Ureter (tissue), 1 donor: ENCODE measurements at regions not wholly inside any gene's neighbourhood (a gene's known extent, or its start where the extent isn't known, plus 50 kb on each side); places are given as distances from the start of the nearest gene placed in this dataset.

Experiments used
- DNase-seq: peaks from one replicate; pipeline ENCODE4 v3.0.0-alpha.2; 2020; ENCODE audit warnings: low spot score
- donor health status: DM: yes; HTN: yes; CAD: no.

DNA sequence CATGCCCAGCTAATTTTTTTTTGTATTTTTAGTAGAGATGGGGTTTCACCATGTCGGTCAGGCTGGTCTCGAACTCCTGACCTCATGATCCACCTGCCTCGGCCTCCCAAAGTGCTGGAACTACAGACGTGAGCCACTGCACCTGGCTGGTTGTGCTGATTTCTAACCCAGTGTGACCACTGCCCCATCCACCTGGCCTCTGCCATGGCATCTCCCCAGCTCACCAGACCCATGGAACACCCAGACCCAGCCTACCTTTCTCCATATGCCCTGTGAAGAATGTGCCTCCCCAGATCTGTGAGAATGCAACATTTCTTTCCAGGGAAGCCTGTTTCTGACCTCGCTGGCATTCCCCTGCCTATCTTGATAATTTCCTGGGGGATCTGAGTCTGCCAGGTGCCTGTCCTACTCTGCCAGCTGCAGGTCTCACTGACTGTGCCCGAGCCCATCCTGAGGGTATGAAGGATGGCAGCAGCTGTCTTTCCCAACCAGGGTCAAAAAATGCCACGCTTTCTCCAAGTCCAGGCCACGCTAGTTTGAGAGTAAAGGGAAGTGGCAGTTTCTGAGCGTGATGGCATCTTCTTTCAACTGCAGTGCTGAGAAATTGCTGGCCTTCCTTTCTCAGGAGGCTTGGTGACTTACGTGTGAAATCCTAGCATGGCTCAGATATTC lies 324.4 kb upstream of the ZNF32 start:
- no peak for DNase-seq

- DNase-seq = no peak
Observed at GRCh38 chr10:43971981-43972380, 323.3 kb upstream of the ZNF32 start.

DNA sequence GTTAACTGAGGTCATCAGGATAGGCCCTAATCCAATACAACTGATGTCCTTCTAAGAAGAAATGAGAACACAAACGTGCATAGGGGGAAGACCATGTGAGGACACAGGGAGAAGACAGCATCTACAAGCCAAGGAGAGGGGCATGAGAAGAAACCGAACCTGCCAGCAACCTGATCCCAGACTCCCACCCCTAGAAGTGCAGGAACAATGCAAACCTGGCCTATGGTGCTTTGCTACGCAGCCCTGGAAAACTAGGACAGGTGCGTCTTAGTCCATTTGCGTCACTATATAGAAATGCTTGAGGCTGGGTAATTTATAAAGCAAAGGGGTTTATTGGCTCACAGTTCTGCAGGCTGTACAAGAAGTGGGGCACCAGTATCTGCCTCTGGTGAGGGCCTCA lies 322.6 kb upstream of the ZNF32 start:
- DNase-seq = no peak

DNA sequence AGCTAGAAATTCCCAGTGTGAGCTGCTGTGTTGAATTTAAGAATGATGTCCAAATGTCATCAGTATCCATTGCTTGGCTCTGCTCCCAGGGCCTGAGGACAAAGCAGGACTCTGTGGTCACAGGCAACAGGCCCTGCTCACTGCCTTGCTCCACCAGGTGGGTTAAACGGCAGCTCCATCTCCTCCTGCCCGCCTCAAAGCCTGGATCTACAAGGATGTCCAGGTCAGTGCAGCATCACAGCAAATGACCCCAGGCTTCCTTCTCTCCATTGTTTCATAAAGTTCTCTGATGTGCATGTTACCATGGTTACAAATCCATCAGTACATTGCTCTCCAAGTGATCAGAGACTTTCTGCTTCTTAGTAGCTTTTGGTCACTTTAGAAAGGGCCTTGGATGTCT lies 322.0 kb upstream of the ZNF32 start:
- no peak for DNase-seq

DNA sequence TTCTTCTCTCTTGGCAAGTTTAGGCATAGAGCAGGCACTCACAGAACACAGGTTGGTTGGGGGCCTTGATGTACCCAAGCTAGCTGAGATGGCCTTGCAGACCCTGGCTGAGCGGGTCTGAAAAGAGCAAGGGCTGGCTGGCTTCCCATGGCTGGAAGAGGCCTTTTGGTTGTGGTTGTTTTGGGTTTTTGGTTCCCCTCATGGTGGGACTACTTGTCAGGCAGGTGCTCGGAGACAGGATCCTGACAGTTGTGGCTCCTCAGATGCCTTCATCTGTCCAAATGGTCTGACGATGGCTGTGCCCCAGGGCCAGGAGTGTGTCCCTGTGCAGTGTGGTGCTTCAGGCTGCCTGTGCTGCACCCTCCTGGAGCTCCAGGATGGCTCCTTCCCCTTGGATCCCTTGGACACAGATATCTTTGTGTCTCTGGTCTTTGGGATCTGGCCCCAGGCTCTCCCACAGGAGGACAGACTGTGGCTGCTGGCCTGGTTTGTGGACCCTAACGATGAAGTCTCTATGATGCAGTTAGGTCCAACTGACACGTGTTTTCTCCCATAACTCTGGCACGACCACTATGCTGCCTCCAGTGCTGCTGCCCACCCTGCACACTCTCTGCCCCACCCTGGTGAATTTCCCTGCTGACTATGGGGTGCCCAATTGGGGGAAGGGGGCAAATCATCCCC lies 321.5 kb upstream of the ZNF32 start:
- no peak for DNase-seq

DNA sequence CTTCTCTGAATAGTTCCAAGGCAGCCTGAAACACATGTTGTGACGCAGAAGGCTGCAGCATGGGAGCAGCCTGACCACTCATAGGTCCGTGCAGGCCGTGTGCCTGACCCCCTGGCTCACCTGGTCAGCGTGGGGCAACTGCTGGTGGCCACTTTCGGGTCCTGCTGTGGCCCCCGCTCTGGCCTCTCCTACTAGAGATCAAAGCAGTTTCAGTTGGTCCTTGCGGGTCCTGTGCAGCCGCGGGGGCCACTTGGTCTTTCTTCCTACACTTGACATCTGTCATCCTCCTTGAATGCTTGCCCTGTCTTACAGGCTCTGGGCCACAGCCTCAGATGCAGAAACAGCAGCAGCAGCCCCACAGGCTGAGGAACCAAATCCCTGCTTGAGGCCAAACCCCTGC lies 320.8 kb upstream of the ZNF32 start:
- DNase-seq = no peak

DNA sequence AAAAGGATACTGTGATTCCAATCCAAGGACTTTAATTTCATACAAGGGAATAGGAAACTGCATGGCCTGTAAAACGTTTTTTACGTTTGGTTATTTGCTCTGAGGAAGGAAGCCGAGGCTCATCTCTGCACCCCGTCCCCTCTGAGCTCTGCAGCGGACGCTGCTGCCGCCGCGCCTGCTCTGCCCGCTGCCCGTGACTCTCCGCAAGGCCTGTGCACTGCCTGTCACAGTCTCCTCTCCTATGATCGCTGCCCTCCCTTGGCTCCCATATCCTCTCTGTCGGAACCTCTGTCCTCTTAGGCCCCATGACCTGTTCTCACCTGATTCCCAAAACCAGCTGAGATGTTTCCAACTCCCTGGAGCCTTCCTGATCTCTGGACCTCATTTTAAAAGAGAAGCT lies 320.3 kb upstream of the ZNF32 start:
- DNase-seq = no peak

DNA sequence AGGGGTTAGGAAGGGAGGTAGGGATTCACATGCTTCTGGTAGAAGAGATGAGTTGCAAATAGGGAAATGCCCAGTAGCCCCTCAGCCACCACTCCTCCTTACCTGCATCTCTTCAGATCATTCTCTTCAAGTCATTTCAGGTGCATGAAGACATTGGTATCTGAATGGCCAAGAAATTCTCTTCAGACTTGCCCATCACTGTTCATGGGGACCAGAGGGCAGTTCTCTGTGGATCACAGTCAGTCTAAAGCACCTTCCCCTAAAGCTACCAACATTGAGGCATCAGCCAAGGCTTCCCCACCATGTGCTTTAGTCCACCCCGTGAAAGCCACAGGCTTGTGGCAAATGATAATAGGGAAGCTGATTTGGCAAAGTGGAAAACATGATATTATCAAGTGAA lies 319.4 kb upstream of the ZNF32 start:
- no peak for DNase-seq

- peak; percentile 5 for DNase-seq
Observed at GRCh38 chr10:43966571-43966965, 317.9 kb upstream of the ZNF32 start.

DNA sequence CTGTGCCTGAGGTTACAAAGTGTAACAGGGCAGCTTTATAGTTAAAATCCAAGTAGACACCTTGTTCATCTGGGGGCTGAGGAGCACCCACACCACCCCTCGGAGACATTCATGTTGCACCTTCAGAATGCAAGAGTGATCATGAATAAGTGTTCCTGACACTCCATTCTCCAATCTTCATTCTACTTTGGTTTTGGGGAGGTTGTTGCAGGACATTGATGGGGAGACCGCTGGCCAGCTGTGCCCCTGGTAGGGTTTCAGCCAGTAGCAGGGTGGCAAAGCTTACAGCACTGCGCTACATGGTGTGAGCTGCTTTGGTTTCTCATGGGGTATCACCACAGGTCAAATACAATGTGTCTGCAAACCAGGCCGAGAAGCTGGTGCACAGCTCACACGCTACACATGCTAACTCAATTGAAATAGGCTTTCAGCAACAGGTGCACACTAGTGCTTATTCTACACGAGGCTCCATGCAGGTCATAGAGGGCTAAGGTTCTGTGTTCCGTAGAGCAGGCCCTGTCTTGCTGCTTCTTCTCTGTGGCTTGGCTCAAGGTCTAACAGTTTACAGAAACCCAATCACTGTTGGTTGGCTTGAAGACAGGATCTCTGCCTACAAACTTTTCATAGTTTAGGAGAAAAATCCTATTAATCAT lies 317.4 kb upstream of the ZNF32 start:
- DNase-seq = peak; percentile 18

DNA sequence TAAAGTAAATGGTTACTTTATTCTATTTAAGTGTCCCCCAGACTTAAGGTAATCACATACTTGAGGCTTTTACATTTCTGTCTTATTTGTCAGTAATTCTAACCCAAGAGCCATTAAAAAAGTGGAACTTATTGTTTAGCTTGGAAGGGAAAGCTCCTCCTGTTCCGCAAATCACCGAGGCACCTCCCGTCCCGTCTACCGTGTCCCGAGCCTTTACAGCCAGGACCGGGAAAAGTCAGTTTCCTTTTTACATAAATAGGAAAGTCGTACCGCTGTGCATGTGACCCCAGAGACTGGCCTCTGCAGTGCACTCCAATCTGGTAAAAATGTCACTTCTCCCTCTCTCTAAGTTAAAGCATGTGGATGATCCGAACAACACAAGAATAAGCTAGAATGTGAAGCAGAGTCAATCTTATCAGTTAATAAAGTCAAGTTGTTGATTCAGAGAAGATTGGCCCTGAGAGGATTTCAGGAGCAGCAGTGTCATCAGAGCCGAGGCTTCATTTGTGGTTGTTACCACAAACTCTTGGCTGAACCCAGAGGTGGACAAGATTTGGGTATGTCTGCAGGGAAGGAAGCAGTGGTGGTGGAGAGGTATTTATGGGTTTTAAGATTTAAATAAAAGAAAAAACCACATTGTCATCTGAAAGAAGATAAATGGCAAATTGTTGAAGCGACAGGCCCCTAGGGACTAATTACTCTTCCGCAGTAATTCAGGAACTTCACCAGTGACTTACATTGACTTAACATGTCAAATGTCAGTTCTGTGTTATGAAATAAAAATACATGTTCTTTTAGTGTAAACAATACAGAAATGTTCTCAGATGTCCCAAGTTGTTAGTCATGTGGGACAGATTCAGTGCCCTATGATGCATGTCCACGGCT lies 316.6 kb upstream of the ZNF32 start:
- peak; percentile 40 for DNase-seq

GRCh38 chr10:43964486-43964885 lies 315.8 kb upstream of the ZNF32 start:
- peak; percentile 31 for DNase-seq

DNA sequence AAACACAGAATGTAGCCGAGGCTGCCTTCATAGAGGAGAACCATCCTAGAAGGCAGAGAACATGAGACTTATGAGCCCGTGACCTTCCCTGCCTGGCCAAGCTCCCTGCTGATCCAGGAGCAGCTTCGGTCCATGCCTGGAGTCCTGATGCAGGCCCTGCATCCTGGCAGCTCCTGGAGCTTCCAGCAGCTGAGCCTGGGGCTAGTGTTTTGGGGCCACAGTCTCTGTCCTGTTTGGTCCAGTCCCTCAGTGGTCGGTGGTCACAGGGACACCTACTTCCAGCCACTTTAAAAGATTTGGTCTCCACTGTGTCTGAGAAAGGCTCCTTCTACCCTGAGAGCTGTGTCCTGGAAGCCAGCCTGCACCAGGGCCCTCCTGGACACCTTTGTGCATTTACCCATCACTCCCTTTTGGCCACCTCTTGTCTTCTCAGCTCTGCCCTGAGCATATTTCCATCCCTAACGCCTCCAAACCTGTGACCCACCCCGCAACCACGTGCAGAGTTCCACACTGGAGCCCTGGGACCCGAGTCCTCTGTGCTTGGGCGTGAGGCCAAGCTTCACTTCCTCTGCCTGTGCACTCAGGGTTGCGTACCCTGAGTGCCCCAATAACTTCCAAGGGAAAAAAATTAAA lies 315.2 kb upstream of the ZNF32 start:
- DNase-seq = peak; percentile 45

DNA sequence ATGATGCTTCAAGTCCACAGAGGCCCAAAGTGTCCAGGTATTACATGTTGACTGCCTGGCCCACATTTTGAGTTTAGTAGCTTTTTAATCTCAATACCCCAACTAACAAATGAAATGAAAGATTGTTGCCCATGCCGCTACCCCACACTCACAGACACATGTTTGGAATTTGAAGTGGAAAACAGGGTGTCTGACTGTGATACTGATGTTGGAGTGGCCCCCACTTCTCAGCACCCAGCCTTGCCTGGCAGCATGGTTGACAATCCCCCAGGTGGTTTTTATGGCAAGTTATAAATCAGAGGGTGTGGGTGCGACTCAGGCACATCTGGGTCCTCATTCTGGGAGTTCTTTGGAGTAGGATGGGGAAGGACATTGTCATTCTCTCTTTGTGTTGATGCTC lies 314.7 kb upstream of the ZNF32 start:
- DNase-seq = peak; percentile 29

- peak; percentile 42 for DNase-seq
Observed at GRCh38 chr10:43962346-43963191, 313.9 kb upstream of the ZNF32 start.

- DNase-seq = peak; percentile 41
Observed at GRCh38 chr10:43961523-43962345, 313.1 kb upstream of the ZNF32 start.

GRCh38 chr10:43960981-43961380 lies 312.3 kb upstream of the ZNF32 start:
- peak; percentile 17 for DNase-seq

DNA sequence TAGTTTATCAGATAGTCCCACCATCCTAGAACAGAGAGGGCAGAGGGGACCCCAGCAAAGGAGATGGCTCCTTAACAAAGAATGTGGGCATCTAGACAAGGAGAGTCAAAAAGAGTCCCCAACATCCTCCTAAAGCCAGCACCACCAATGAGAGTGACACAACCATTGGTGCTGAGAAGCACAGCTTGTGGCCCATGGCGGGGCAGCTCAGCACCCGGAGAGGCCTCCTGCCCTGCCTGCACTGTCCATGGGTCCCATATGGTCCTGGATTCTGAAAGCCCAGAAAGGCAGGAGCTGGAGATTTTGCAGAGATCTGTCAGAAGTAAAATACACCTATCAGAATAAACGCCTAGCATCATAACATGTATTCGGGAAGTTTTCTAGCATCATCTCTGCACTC lies 311.8 kb upstream of the ZNF32 start:
- DNase-seq = peak; percentile 17

- DNase-seq = no peak
Observed at GRCh38 chr10:43960135-43960415, 311.4 kb upstream of the ZNF32 start.
